PFSK-1 (cell line): ENCODE measurements at regions not wholly inside any gene's neighbourhood (a gene's known extent, or its start where the extent isn't known, plus 50 kb on each side); places are given as distances from the start of the nearest gene placed in this dataset.

Source experiments
- POLR2AphosphoS5 ChIP-seq: IDR thresholded peaks from 2 replicates; pipeline ENCODE4 v1.6.1; 2012; ENCODE audit warnings: low read depth, mild to moderate bottlenecking, control low read depth, low read length, moderate library complexity
- TAF1 ChIP-seq: IDR thresholded peaks from 2 replicates; pipeline ENCODE4 v1.6.1; 2012; ENCODE audit warnings: low read length, control low read depth, borderline replicate concordance; ENCODE audit not compliant: insufficient read depth
- TF ChIP-seq, protein P1 (sequence below), 2 experiments: IDR thresholded peaks; 2 replicates each; pipeline versions ENCODE4 v1.6.1 to v1.8.0; 2011 to 2012; ENCODE audit warnings: low read depth in 2 of 2, low read length in 2 of 2, control low read depth in 1 of 2, inconsistent platforms in 1 of 2, mild to moderate bottlenecking in 1 of 2, moderate library complexity in 1 of 2; ENCODE audit not compliant: insufficient read depth in 1 of 2

DNA sequence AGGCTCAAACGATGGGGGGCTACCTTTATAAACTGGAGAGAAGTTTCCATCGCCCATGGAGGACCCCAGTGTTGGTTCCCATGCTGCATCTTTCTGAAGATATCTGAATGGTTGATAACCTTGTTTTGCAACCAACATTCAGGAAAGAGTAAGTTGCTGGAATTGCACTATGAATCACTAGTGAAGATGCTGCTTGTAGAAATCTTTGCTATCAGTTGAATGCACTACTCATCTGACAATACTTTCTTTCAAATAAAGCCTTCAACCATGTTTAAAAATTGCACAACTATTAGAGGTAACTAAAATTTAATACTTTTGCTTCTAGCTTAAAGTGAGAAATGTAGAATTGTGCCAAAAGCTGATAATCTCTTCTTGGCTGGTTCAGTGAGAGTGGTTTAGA lies 86.8 kb upstream of the HIVEP3 start:
- no peak for TF ChIP-seq TAF1
- TF ChIP-seq, protein P1, sequence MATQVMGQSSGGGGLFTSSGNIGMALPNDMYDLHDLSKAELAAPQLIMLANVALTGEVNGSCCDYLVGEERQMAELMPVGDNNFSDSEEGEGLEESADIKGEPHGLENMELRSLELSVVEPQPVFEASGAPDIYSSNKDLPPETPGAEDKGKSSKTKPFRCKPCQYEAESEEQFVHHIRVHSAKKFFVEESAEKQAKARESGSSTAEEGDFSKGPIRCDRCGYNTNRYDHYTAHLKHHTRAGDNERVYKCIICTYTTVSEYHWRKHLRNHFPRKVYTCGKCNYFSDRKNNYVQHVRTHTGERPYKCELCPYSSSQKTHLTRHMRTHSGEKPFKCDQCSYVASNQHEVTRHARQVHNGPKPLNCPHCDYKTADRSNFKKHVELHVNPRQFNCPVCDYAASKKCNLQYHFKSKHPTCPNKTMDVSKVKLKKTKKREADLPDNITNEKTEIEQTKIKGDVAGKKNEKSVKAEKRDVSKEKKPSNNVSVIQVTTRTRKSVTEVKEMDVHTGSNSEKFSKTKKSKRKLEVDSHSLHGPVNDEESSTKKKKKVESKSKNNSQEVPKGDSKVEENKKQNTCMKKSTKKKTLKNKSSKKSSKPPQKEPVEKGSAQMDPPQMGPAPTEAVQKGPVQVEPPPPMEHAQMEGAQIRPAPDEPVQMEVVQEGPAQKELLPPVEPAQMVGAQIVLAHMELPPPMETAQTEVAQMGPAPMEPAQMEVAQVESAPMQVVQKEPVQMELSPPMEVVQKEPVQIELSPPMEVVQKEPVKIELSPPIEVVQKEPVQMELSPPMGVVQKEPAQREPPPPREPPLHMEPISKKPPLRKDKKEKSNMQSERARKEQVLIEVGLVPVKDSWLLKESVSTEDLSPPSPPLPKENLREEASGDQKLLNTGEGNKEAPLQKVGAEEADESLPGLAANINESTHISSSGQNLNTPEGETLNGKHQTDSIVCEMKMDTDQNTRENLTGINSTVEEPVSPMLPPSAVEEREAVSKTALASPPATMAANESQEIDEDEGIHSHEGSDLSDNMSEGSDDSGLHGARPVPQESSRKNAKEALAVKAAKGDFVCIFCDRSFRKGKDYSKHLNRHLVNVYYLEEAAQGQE (IDR thresholded peaks at IDR 0.05; ENCODE audit: insufficient read depth in 1 of 2, low read depth in 2 of 2, low read length in 2 of 2), result no peak
- TF ChIP-seq POLR2AphosphoS5, result no peak
